AG09319 (cell line): ENCODE measurements at regions not wholly inside any gene's neighbourhood (a gene's known extent, or its start where the extent isn't known, plus 50 kb on each side); places are given as distances from the start of the nearest gene placed in this dataset.
"Not testable (repeated sequence)": the region's sequence is repeated elsewhere in the genome, so short reads cannot be mapped to it uniquely, and the experiment has no call there.

ENCODE experiments used
- DNase-seq: peaks from one replicate; pipeline ENCODE4 v3.0.0-alpha.2; 2010; ENCODE audit warnings: low read depth; ENCODE audit errors: extremely low read depth
- CTCF ChIP-seq: IDR thresholded peaks from 2 replicates; pipeline ENCODE4 v1.5.1; 2011; ENCODE audit warnings: low read depth, mild to moderate bottlenecking, inconsistent platforms, low read length, moderate library complexity

- no peak for DNase-seq
Observed at GRCh38 chrX:75623535-75623934, 100.7 kb upstream of the ZDHHC15 start.

GRCh38 chrX:75609406-75609805, 86.6 kb upstream of the ZDHHC15 start:
- DNase-seq: no peak
- no peak for TF ChIP-seq CTCF

More at GRCh38 chrX:75623535-75623934, 100.7 kb upstream of the ZDHHC15 start:
- TF ChIP-seq CTCF: no peak

GRCh38 chrX:75603833-75604232, 81.0 kb upstream of the ZDHHC15 start:
- DNase-seq: no peak

GRCh38 chrX:75602022-75602421, 79.2 kb upstream of the ZDHHC15 start:
- not testable (repeated sequence) for DNase-seq

More at GRCh38 chrX:75603833-75604232, 81.0 kb upstream of the ZDHHC15 start:
- peak; percentile 57 for TF ChIP-seq CTCF

- no peak for DNase-seq
- no peak for TF ChIP-seq CTCF
Observed at GRCh38 chrX:75596178-75596577, 73.3 kb upstream of the ZDHHC15 start.

- DNase-seq: not testable (repeated sequence)
Observed at GRCh38 chrX:75593186-75593585, 70.3 kb upstream of the ZDHHC15 start.

- no peak for DNase-seq
- TF ChIP-seq CTCF: no peak
Observed at GRCh38 chrX:75582511-75582910, 59.7 kb upstream of the ZDHHC15 start.
